Nephron (organoid): ENCODE measurements at regions not wholly inside any gene's neighbourhood (a gene's known extent, or its start where the extent isn't known, plus 50 kb on each side); places are given as distances from the start of the nearest gene placed in this dataset.
A peak's percentile ranks its signal among the peaks of the same experiment; 100 is the strongest.

ENCODE experiments used
- H3K27ac Mint-ChIP-seq, 3 experiments: 2 replicates each; pipeline ENCODE4 v1.8.0; 2020; ENCODE audit warnings: mixed read lengths in 3 of 3, mild to moderate bottlenecking in 2 of 3, moderate library complexity in 1 of 3
- H3K27me3 Mint-ChIP-seq: 2 replicates; pipeline ENCODE4 v1.8.0; 2021; ENCODE audit warnings: low read depth, mild to moderate bottlenecking, moderate library complexity, mixed read lengths
- H3K36me3 Mint-ChIP-seq: 2 replicates; pipeline ENCODE4 v1.8.0; 2020; ENCODE audit warnings: low read depth, mixed read lengths
- H3K4me1 Mint-ChIP-seq: 2 replicates; pipeline ENCODE4 v1.8.0; 2020; ENCODE audit warnings: mixed read lengths
- H3K4me3 Mint-ChIP-seq, 3 experiments: 2 replicates each; pipeline ENCODE4 v1.8.0; 2020; ENCODE audit warnings: mild to moderate bottlenecking in 3 of 3, mixed read lengths in 3 of 3, moderate library complexity in 2 of 3
- H3K9me3 Mint-ChIP-seq: 2 replicates; pipeline ENCODE4 v1.8.0; 2020; ENCODE audit warnings: mixed read lengths
- TF ChIP-seq, protein P1 (sequence below), 3 experiments: fragments of 200-600 bp; sonication (generic); IDR thresholded peaks; one replicate each; pipeline ENCODE4 v1.5.0; 2021; ENCODE audit warnings: antibody characterized with exemption in 3 of 3; ENCODE audit not compliant: unreplicated experiment in 3 of 3

DNA sequence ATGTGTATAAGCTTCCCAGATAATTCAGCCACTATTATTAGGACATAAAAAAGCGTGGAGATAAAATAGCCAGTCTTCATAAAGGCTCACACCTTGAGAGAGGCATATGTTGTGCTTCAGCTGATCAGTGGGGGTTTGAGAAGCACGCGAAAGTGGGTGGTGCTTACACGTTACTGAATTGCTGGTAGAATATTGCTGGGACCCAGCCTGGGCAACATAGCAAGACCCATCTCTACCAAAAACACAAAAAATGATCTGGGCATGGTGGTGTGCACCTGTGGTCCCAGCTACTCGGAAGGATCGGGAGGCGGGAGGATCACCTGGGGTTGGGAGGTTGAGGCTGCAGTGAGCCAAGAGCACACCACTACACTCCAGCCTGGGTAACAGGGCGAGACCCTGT, 74.9 kb upstream of the MBOAT2 start:
- no peak overlapping the region for H3K4me3 Mint-ChIP-seq
- TF ChIP-seq, protein P1, sequence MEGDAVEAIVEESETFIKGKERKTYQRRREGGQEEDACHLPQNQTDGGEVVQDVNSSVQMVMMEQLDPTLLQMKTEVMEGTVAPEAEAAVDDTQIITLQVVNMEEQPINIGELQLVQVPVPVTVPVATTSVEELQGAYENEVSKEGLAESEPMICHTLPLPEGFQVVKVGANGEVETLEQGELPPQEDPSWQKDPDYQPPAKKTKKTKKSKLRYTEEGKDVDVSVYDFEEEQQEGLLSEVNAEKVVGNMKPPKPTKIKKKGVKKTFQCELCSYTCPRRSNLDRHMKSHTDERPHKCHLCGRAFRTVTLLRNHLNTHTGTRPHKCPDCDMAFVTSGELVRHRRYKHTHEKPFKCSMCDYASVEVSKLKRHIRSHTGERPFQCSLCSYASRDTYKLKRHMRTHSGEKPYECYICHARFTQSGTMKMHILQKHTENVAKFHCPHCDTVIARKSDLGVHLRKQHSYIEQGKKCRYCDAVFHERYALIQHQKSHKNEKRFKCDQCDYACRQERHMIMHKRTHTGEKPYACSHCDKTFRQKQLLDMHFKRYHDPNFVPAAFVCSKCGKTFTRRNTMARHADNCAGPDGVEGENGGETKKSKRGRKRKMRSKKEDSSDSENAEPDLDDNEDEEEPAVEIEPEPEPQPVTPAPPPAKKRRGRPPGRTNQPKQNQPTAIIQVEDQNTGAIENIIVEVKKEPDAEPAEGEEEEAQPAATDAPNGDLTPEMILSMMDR (IDR thresholded peaks at IDR 0.05; ENCODE audit: unreplicated experiment in 3 of 3), result no peak
- no peaks in the 10 kb centered on the region for H3K36me3 Mint-ChIP-seq
- H3K9me3 Mint-ChIP-seq, result peaks cover 16% of the 10 kb centered on the region
- no peaks in the 10 kb centered on the region for H3K4me1 Mint-ChIP-seq
- peaks cover 3% of the 10 kb centered on the region for H3K27me3 Mint-ChIP-seq
- H3K27ac Mint-ChIP-seq, result no peak overlapping the region

DNA sequence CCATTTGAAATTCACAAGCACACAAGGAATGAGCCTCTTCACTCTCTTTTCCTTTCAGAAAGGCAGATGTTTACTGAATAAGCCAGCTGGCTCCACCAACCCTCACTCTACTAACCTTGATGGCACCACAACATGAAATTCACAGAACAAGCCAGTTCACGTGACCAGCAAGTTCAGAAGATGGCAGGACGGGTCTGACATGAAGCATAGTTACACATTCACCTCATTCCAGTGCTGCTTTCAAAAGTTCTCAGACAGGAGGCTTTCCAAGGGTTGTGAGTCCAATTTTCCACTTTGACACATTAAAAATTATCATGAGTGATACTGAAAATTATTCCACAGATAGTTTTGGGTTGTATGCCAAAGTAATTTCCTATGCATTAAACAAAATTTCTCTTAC, 74.2 kb upstream of the MBOAT2 start:
- H3K27me3 Mint-ChIP-seq, result peaks cover 3% of the 10 kb centered on the region
- TF ChIP-seq, protein P1 (IDR thresholded peaks at IDR 0.05; ENCODE audit: unreplicated experiment in 3 of 3), result no peak

DNA sequence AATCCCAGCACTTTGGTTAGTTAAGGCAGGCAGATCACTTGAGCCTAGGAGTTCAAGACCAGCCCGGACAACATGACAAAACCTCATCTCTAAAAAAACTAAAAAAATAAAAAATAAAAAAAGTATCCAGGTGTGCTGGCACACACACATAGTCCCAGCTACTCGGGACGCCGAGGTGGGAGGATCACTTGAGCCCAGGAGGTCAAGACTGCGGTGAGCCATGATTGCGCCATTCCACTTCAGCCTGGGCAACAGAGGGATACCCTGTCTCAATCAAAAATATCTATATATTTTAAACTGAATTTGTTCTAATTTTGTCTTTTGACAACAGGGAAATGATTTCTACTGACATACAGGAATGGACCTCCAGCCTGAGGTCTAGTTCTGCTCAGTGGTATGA, 73.3 kb upstream of the MBOAT2 start:
- peaks cover 12% of the 10 kb centered on the region for H3K9me3 Mint-ChIP-seq
- no peaks in the 10 kb centered on the region for H3K4me1 Mint-ChIP-seq
- TF ChIP-seq, protein P1 (IDR thresholded peaks at IDR 0.05; ENCODE audit: unreplicated experiment in 3 of 3), result no peak
- no peak overlapping the region for H3K27ac Mint-ChIP-seq
- no peak overlapping the region for H3K4me3 Mint-ChIP-seq
- no peaks in the 10 kb centered on the region for H3K36me3 Mint-ChIP-seq
- H3K27me3 Mint-ChIP-seq, result peaks cover 6% of the 10 kb centered on the region

More for the DNA sequence above, 74.2 kb upstream of the MBOAT2 start:
- Mint-ChIP-seq H3K4me3 (no peak overlapping the region), H3K9me3 (peaks cover 16% of the 10 kb centered on the region), H3K27ac (peak overlapping the region in 2 of 3 experiments; percentile 7 to 63), H3K36me3 (no peaks in the 10 kb centered on the region), H3K4me1 (no peaks in the 10 kb centered on the region)

DNA sequence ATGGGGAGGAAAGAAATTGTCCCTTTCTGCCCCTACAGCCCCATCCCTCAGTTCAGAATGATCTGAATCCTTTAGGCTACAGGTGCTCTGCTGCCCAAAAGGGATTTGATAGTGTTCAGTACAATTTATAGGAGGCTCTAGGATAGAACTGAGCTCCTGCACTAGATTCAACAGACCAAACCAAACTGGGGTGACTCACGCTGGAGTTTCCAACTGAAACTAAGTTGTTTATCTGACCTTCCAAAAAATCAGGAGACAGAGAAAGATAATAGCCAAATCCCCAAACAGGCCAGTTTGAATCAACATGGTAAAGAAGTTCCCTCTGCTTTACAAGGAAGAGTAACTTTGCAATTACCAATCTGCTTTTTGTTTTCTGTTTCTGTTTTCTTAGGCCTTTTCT, 72.7 kb upstream of the MBOAT2 start:
- Mint-ChIP-seq H3K27ac (no peak overlapping the region), H3K36me3 (no peaks in the 10 kb centered on the region), H3K4me3 (no peak overlapping the region), H3K4me1 (no peaks in the 10 kb centered on the region), H3K27me3 (peaks cover 6% of the 10 kb centered on the region), H3K9me3 (peaks cover 8% of the 10 kb centered on the region)
- TF ChIP-seq, protein P1 (IDR thresholded peaks at IDR 0.05; ENCODE audit: unreplicated experiment in 3 of 3), result no peak

DNA sequence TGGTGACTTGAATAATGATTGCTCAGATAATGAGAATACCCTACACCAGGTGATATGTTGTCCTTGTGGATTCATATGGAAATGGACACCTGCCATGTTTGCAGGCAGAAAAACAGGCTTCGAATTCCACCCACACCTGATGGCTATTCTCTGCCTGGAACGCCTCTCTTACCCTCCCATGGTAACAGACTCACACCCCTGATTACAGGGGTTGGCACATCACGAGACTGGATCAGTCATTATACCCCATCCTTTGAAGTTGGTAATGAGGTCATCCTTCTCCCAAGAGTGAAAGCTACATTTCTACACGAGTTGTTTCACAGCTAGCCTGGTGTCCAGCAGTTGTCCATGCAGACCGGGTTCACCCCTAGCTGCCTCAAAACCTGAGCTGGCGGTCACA, 71.4 kb upstream of the MBOAT2 start:
- Mint-ChIP-seq H3K27ac (no peak overlapping the region), H3K4me1 (no peaks in the 10 kb centered on the region), H3K9me3 (peaks cover 4% of the 10 kb centered on the region), H3K4me3 (no peak overlapping the region), H3K27me3 (peaks cover 6% of the 10 kb centered on the region), H3K36me3 (no peaks in the 10 kb centered on the region)
- TF ChIP-seq, protein P1 (IDR thresholded peaks at IDR 0.05; ENCODE audit: unreplicated experiment in 3 of 3), result no peak

DNA sequence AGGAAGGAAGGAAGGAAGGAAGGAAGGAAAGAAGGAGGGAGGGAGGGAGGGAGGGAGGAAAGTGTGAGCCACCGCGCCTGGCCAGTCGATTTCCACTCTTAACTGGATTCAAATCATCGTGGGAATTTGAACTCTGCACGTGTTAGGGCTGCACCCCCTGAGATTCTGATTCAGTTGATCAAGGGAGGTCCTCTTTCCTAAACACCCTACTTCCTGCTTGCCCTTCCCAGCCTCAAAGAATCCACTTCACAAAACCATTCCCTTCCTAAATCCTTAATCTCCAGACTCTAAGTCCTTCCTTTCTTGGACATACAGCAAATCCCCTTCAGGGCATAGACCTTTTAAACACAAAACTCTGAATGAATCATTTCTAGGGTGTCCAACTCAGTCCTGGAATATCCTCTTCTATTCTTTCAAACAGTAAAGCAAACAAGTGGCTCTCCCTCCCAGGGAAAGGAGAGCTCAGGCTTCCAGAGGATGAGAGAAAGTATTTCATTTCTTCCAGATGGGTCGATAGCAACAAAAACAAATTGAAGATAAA, 68.2 kb upstream of the MBOAT2 start:
- Mint-ChIP-seq H3K4me1 (no peaks in the 10 kb centered on the region), H3K27ac (no peak overlapping the region), H3K9me3 (peaks cover 21% of the 10 kb centered on the region), H3K27me3 (peaks cover 10% of the 10 kb centered on the region), H3K4me3 (no peak overlapping the region), H3K36me3 (no peaks in the 10 kb centered on the region)
- TF ChIP-seq, protein P1 (IDR thresholded peaks at IDR 0.05; ENCODE audit: unreplicated experiment in 3 of 3), result no peak
